HTR-8/SVneo (cell line): ENCODE measurements at regions not wholly inside any gene's neighbourhood (a gene's known extent, or its start where the extent isn't known, plus 50 kb on each side); places are given as distances from the start of the nearest gene placed in this dataset.
"Not testable (repeated sequence)": the region's sequence is repeated elsewhere in the genome, so short reads cannot be mapped to it uniquely, and the experiment has no call there.

Experiments
- DNase-seq: peaks from one replicate; pipeline ENCODE4 v3.0.0; 2011; ENCODE audit warnings: low spot score, mixed read lengths; ENCODE audit not compliant: insufficient read length
- FAIRE-seq: peaks from 2 replicates; lab custom pipeline; 2011; peaks lifted over from hg19 to GRCh38; lab: Jason Lieb, UNC

DNA sequence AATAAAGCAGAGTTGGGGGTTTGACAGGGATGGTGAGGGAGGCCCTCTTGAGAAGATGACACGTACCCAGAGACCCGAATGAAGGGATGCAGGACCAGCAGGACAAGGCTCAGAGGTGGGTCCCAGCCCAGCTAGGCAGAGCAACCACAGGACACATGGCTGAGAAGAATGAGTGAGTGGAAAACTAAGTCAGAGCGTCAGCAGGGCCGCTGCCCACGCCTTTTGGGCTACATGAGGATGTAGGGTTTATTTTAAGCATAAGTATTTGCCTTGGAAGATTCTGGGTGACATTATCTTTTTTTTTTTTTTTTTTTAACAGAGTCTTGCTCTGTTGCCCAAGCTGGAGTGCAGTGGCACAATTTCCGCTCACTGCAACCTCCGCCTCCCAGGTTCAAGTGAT lies 176.0 kb downstream of the TMEM132E start:
- no peak for FAIRE-seq
- no peak for DNase-seq

- DNase-seq (no peak), FAIRE-seq (no peak)
These were observed 170.6 kb downstream of the TMEM132E start for GRCh38 chr17:34750004-34750403.

GRCh38 chr17:34741967-34742366 lies 162.6 kb downstream of the TMEM132E start:
- FAIRE-seq = no peak
- no peak for DNase-seq

DNA sequence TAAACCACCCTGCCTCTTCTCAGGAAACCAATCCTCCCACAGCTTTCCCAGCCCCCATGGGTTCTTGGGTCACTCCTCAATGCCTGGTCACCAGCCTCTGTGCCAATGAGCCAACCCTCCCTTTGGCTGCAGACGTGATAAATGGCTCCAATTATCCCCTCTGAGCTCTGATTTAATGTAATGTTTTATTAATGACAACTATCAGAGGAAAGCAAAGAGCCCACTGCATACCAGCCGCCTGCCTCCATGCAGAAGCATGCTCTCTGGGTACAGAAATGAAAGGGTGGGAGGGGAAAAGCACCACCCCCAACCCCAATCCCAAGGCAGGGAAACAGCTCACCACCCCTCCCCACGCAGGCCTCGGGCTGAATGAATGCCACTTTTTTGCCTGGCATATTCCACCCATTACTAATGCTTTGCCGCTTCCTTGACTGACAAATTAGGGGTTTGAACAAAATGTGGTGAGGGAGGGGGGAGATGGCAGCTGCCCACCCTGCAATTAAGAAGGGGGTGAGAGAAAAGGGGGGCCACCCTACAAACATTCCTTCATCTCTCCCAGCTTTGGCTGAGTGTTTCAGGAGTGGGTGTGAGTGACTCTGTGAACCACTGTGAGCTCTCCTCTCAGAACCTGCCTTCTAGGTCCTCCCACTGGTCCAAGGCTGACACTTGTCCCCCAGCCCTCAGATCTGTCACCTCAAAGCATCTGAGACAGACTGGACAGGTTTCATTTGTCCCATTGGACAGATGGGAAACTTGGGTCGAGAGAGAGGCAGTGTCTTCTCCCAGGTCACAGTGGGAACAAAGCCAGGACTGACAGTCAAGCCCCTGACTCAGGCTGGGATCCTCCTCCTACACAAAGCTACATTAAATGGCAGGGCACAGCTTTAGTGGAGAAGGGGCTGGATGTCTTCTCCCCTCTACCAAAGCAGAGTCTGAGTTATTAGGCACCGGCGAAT lies 161.5 kb downstream of the TMEM132E start:
- FAIRE-seq = no peak
- no peak for DNase-seq

DNA sequence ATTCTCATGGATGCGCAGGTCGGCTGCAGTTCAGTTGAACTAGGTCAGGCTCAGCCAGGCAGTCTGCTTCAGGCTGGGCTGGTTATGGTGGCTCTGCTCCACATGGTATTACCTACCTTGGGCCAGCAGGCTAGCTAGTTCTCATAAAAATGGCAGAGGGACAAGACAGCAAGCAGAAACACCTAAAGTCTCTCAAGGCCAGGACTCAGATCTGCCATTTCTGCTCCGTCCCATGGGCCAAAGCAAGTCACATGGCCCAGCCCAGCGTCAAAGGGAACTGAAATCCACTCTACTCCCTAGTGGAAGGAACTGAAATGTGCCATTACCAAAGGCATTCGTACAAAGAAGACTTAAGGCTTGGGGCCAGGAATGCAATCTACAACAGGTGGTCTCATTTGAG lies 160.0 kb downstream of the TMEM132E start:
- FAIRE-seq = no peak
- no peak for DNase-seq

DNA sequence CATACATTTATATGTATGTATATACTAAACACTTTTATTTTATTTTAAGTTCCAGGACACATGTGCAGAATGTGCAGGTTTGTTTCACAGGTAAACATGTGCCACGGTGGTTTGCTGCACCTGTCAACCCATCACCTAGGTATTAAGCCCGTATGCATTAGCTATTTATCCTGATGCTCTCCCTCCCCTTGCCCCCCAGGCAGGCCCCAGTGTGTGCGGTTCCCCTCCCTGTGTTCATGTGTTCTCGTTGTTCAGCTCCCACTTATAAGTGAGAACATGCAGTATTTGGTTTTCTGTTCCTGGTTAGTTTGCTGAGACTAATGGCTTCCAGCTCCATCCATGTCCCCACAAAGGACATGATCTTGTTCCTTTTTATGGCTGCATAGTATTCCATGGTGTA lies 158.3 kb downstream of the TMEM132E start:
- not testable (repeated sequence) for DNase-seq, FAIRE-seq

DNA sequence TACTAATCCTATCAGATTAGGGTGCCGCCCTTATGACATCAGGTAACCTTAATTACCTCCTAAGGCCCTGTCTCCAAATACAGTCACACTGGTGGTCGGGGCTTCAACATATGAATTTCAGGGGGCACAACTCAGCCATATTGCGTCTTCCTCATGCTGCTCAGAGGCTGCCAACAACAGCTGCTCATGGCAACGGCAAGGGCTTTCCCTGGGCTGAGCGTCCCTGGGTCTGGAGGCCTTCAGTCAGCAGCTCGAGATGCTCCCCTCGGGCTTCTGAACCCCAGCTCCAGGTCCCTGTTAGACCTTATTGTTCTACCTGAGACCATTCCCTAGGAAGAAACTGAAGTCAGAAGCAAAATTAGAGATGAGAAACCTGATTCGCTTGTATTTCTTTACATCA lies 157.2 kb downstream of the TMEM132E start:
- no peak for DNase-seq
- FAIRE-seq = no peak

- no peak for DNase-seq
- FAIRE-seq = no peak
These were observed 154.0 kb downstream of the TMEM132E start for GRCh38 chr17:34733333-34733732.

- DNase-seq (no peak), FAIRE-seq (no peak)
These were observed 151.4 kb downstream of the TMEM132E start for GRCh38 chr17:34730816-34731215.

DNA sequence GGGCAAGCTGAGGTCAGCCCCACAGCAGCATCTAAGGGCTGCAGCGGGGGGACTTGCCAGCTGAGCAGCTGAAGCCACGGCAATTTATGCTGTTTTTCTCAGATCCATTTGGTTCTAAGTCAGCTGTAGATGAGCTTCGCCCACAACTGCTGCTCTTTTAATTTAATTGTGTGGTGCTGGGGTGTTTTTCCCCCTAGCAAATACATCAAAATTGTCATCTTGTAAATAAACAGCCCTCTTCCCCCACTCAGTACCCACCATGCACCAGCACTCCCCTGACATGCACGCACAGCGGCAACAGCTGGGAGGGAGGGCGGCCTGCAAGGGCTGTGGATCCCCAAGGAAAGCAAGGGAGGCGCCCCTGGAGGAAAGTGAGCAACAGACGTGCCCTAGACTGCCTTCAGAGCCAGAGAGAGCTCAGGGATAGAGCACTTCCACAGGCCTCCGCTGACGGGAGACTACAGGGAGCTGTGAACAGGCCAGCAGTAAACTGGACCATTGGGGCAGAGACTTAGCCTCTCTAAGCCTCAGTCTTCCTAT lies 149.5 kb downstream of the TMEM132E start:
- FAIRE-seq (no peak), DNase-seq (no peak)

- no peak for FAIRE-seq
- DNase-seq = no peak
These were observed 148.2 kb downstream of the TMEM132E start for GRCh38 chr17:34727601-34728000.

- FAIRE-seq (no peak), DNase-seq (no peak)
These were observed 147.4 kb downstream of the TMEM132E start for GRCh38 chr17:34726536-34727384.

DNA sequence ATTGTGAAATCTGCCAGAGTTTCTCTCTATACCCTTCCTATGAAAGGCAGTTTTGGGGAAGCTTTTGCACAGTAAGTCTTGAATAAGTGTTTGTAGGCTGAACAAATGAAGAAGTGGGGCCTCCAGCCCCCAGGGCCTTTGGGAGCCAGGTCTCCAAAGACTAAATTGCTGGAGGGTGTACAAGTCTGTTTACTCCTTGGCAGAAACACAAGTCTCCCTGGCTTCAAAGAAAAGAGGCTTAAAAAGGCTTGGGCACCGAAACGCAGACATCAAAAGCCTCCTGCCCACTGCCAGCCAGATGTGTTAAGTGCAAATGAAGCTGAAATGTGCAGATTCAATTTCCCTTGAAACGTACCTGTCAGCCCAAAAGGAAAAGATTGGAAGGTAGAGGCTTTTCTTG lies 146.3 kb downstream of the TMEM132E start:
- no peak for FAIRE-seq
- DNase-seq = no peak

- no peak for DNase-seq
- no peak for FAIRE-seq
These were observed 145.6 kb downstream of the TMEM132E start for GRCh38 chr17:34725008-34725407.

- DNase-seq (no peak), FAIRE-seq (no peak)
These were observed 144.5 kb downstream of the TMEM132E start for GRCh38 chr17:34723875-34724274.

DNA sequence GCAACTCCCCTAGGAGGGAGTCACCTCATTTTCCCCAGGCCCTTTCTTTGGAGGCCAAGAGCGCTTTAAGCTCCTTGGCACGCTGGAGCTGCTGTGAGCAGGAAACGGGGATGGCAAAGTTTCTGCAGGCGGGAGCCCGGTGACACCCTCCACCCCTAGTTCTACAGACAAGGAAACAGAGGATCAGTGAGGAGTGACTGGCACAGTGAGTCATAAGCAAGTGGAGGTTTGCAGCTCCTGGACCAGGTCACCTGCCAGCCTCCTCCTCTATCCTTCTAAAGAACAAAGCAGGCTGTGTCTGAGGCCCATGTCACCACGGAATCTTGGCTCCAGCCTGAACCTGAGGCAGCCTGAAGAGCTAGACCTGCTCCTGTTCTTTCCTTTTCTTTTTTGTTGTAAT lies 141.9 kb downstream of the TMEM132E start:
- FAIRE-seq (no peak), DNase-seq (no peak)

DNA sequence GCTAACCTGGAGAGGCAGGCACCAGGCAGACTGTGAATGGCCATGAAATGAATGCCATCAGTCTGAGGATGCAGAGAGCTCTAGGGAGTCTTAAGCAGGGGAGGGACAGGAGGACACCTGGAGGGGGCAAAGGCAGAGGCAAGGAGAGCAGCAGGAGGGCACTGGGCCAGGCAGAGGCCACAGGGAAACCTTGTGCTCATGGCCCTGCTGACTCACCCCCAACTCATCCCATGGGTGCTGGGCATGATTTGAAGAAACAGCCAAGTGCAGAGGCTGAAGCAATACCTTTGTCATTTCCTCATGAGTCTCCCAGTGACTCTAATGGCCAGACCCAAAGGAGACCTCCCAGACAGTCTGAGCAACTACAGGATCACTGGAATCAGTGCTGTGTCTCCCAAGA lies 141.4 kb downstream of the TMEM132E start:
- no peak for DNase-seq

DNA sequence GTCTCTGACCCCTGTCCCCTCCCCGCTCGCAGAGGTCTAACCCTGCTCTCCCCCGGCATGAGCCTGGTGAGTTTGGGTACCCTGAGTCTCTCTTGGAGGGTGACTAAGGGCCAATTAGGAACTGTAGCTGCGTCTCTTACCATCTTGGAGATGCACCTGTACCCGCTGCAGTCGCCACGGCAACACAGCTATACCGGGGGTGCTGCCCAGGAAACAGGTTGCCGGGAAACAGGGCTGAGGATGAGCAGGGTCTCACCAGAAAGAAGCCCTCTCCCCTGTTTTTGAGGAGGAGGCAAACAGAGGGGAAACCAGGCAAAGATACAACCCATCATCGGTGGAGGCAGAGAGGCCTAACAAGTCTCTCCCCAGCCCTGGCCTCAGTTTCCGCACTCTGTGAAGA lies 140.2 kb downstream of the TMEM132E start:
- FAIRE-seq (no peak), DNase-seq (no peak)

More for the DNA sequence above, 141.4 kb downstream of the TMEM132E start:
- FAIRE-seq = no peak

GRCh38 chr17:34717092-34717491 lies 137.7 kb downstream of the TMEM132E start:
- FAIRE-seq = no peak
- DNase-seq = no peak

- no peak for FAIRE-seq
These were observed 136.9 kb downstream of the TMEM132E start for GRCh38 chr17:34716291-34716690.

GRCh38 chr17:34715504-34715903 lies 136.1 kb downstream of the TMEM132E start:
- DNase-seq (no peak), FAIRE-seq (no peak)

More at GRCh38 chr17:34716291-34716690, 136.9 kb downstream of the TMEM132E start:
- no peak for DNase-seq
